ENCODE measurements at regions not wholly inside any gene's neighbourhood (a gene's known extent, or its start where the extent isn't known, plus 50 kb on each side); places are given as distances from the start of the nearest gene placed in this dataset.

- intact Hi-C loops (cut with micrococcal nuclease) (no loop called here), in situ Hi-C loops (cut with MboI) (no loop called here)
- FAIRE-seq (no peak), DNase-seq (ENCODE audit: extremely low read depth in 1 of 4, low spot score in 3 of 4) (no peak), ATAC-seq (no peak)
- Histone ChIP-seq H3K9ac (ENCODE audit: insufficient read depth in 1 of 2, low read depth in 2 of 2, low read length in 2 of 2) (no peak overlapping the region), H3K4me3 (no peak overlapping the region), H3K79me2 (ENCODE audit: control insufficient read depth, insufficient read depth, low read length) (no peaks in the 10 kb centered on the region), H3K9me1 (ENCODE audit: control insufficient read depth, insufficient read depth, low read length) (no peaks in the 10 kb centered on the region), H3K4me2 (ENCODE audit: insufficient read depth, low read length) (no peak overlapping the region), H3K36me3 (ENCODE audit: control insufficient read depth, insufficient read depth, low read length) (no peaks in the 10 kb centered on the region), H4K20me1 (replicated peaks; ENCODE audit: control insufficient read depth, insufficient read depth, low read length) (no peaks in the 10 kb centered on the region), H3K27me3 (ENCODE audit: control insufficient read depth in 2 of 2, insufficient read depth in 2 of 2, low read length in 2 of 2) (peaks cover 0 to 5% of the 10 kb centered on the region in 2 experiments; a peak in 1 of 5 replicates), H3K27ac (ENCODE audit: extremely low read depth, low read depth, low read length) (no peak overlapping the region), H3K4me1 (replicated peaks in 1 of 2; ENCODE audit: control insufficient read depth in 2 of 2, insufficient read depth in 2 of 2, low read length in 2 of 2) (no peaks in the 10 kb centered on the region), H2AFZ (ENCODE audit: low read depth, low read length) (no peak overlapping the region), H3K9me3 (replicated peaks; ENCODE audit: control insufficient read depth, insufficient read depth, low read depth, low read length) (no peaks in the 10 kb centered on the region)
- TF ChIP-seq TBL1XR1 (IDR thresholded peaks at IDR 0.05; ENCODE audit: low read length in 2 of 2) (no peak), ARHGAP35 (IDR thresholded peaks at IDR 0.05; ENCODE audit: partially characterized antibody) (no peak), ZFP91 (CRISPR knock-in tag; IDR thresholded peaks at IDR 0.05) (no peak), HEY1 (CRISPR knock-in tag; IDR thresholded peaks at IDR 0.05; ENCODE audit: borderline replicate concordance) (no peak), NELFE (IDR thresholded peaks at IDR 0.05; ENCODE audit: insufficient read depth, insufficient read length) (no peak), HIVEP1 (CRISPR knock-in tag; IDR thresholded peaks at IDR 0.05) (no peak), YBX1 (IDR thresholded peaks at IDR 0.05) (no peak), NFE2 (IDR thresholded peaks at IDR 0.05; ENCODE audit: low read depth) (no peak), EP400 (IDR thresholded peaks at IDR 0.05) (no peak), ZNF584 (CRISPR knock-in tag; IDR thresholded peaks at IDR 0.05; ENCODE audit: low read depth) (no peak), TGIF2 (CRISPR knock-in tag; IDR thresholded peaks at IDR 0.05) (no peak), SRSF3 (IDR thresholded peaks at IDR 0.05; ENCODE audit: insufficient read depth, low read length) (no peak), DPF2 (IDR thresholded peaks at IDR 0.05) (no peak), GATA2 (CRISPR knock-in tag; IDR thresholded peaks at IDR 0.05) (no peak), TRIM28 (IDR thresholded peaks at IDR 0.05) (no peak), JUN (IDR thresholded peaks at IDR 0.05; ENCODE audit: borderline replicate concordance, low read depth, low read length) (no peak), JUN (CRISPR knock-in tag; IDR thresholded peaks at IDR 0.05; ENCODE audit: borderline replicate concordance) (no peak), BRD4 (IDR thresholded peaks at IDR 0.05) (no peak), DEAF1 (CRISPR knock-in tag; IDR thresholded peaks at IDR 0.05) (no peak), CTCFL (IDR thresholded peaks at IDR 0.05; ENCODE audit: borderline replicate concordance, insufficient read depth, low read depth, low read length, poor library complexity, severe bottlenecking) (no peak)
- WGBS (ENCODE audit: insufficient coverage, low coverage, missing lambda C conversion rate), result 0% methylated on average over 5 of the region's 6 CpGs
- BruUV-seq (replicated peaks), result no TSS peak
- POLR2A ChIA-PET, result no interaction called here
- CTCF ChIA-PET (ENCODE audit: low intra/inter-chr PET ratio), result no interaction called here
These were observed 226.5 kb downstream of the MID1 start for GRCh38 chrX:10393899-10394298.

Data from K562 (cell line).